Fibroblast of villous mesenchyme (primary cell): ENCODE measurements at regions not wholly inside any gene's neighbourhood (a gene's known extent, or its start where the extent isn't known, plus 50 kb on each side); places are given as distances from the start of the nearest gene placed in this dataset.

ENCODE experiments used
- DNase-seq: peaks from one replicate; pipeline ENCODE4 v3.0.0-alpha.2; 2010; ENCODE audit warnings: low read depth
- H3K4me3 ChIP-seq: 2 replicates; pipeline ENCODE4 v1.5.1; 2011; ENCODE audit warnings: low read depth, mild to moderate bottlenecking, low read length
- CTCF ChIP-seq: IDR thresholded peaks from 2 replicates; pipeline ENCODE4 v1.5.1; 2012; ENCODE audit warnings: low read depth, mild to moderate bottlenecking, low read length; ENCODE audit not compliant: insufficient read depth

GRCh38 chr5:156096259-156096658 lies 230.7 kb upstream of the SGCD start:
- H3K4me3 ChIP-seq = no peak overlapping the region
- TF ChIP-seq CTCF = no peak
- peak; percentile 3 for DNase-seq

GRCh38 chr5:156103155-156103885 lies 223.6 kb upstream of the SGCD start:
- no peak overlapping the region for H3K4me3 ChIP-seq
- no peak for TF ChIP-seq CTCF
- no peak for DNase-seq

- H3K4me3 ChIP-seq = no peak overlapping the region
- TF ChIP-seq CTCF = no peak
- peak; percentile 5 for DNase-seq
These were observed 217.5 kb upstream of the SGCD start for GRCh38 chr5:156109317-156110023.

- H3K4me3 ChIP-seq = no peak overlapping the region
- DNase-seq = no peak
- no peak for TF ChIP-seq CTCF
These were observed 207.3 kb upstream of the SGCD start for GRCh38 chr5:156119692-156120091.

GRCh38 chr5:156120777-156121176 lies 206.2 kb upstream of the SGCD start:
- no peak for TF ChIP-seq CTCF
- H3K4me3 ChIP-seq = no peak overlapping the region
- peak; percentile 1 for DNase-seq

GRCh38 chr5:156121234-156121633 lies 205.7 kb upstream of the SGCD start:
- no peak for TF ChIP-seq CTCF
- H3K4me3 ChIP-seq = no peak overlapping the region
- DNase-seq = peak; percentile 21

GRCh38 chr5:156121882-156122281 lies 205.1 kb upstream of the SGCD start:
- no peak for DNase-seq
- no peak overlapping the region for H3K4me3 ChIP-seq
- no peak for TF ChIP-seq CTCF
